Upper lobe of right lung (tissue), 1 donor: ENCODE measurements at regions not wholly inside any gene's neighbourhood (a gene's known extent, or its start where the extent isn't known, plus 50 kb on each side); places are given as distances from the start of the nearest gene placed in this dataset.

Experiments used
- ATAC-seq: fragments of 200-7000 bp; cut with Tn5 transposase; one replicate; pipeline ENCODE4 v1.9.1; 2020; ENCODE audit warnings: mild to moderate bottlenecking, moderate library complexity
- DNase-seq: peaks from one replicate; pipeline ENCODE4 v3.0.0-alpha.2; 2020
- H3K27ac ChIP-seq: fragments of 200-600 bp; one replicate; pipeline ENCODE4 v1.8.0; 2022
- H3K27me3 ChIP-seq: fragments of 200-600 bp; one replicate; pipeline ENCODE4 v1.8.0; 2022; ENCODE audit warnings: mild to moderate bottlenecking
- H3K36me3 ChIP-seq: fragments of 200-600 bp; one replicate; pipeline ENCODE4 v1.8.0; 2022
- H3K4me1 ChIP-seq: fragments of 200-600 bp; one replicate; pipeline ENCODE4 v1.8.0; 2022
- H3K4me3 ChIP-seq: fragments of 200-600 bp; one replicate; pipeline ENCODE4 v1.8.0; 2022; ENCODE audit warnings: mild to moderate bottlenecking
- H3K9me3 ChIP-seq: fragments of 200-600 bp; one replicate; pipeline ENCODE4 v1.8.0; 2022
- intact Hi-C: fragments of 100-400 bp; cut with DNase I; formaldehyde crosslinking; loops from one replicate; pipeline ENCODE4 v1.11.0; 2022
- TF ChIP-seq, protein P1 (sequence below): fragments of 200-600 bp; IDR thresholded peaks from one replicate; pipeline ENCODE4 v1.8.0; 2022; ENCODE audit warnings: antibody characterized with exemption
- donor health status: DM: no; HTN: yes; CAD: no; lungs with severe emphysema.

DNA sequence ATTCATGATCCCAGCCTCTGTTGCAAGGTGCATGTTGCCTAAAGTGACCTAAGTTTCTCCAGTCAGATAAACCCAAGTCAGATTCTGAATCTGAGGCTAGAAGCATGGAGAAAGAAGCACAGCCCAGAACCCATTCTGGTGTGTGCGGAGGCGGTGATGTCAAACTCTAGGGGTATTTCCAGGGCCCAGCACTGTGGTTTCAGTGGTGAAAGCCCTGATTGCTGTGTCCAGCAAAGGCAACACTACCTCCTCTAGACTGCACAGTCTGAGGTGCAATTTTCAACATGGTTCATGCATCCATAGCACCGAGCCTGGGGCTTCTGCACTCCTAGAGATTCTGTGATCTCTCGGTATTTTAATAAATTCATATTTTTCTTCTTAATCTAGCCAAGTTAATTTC, 264.8 kb upstream of the KLHL29 start:
- Histone ChIP-seq H3K9me3 (no peaks in the 10 kb centered on the region), H3K36me3 (no peaks in the 10 kb centered on the region), H3K4me1 (no peaks in the 10 kb centered on the region), H3K4me3 (no peak overlapping the region), H3K27ac (no peak overlapping the region), H3K27me3 (no peaks in the 10 kb centered on the region)
- intact Hi-C loops, result no loop called here
- ATAC-seq (no peak), DNase-seq (no peak)
- TF ChIP-seq, protein P1, sequence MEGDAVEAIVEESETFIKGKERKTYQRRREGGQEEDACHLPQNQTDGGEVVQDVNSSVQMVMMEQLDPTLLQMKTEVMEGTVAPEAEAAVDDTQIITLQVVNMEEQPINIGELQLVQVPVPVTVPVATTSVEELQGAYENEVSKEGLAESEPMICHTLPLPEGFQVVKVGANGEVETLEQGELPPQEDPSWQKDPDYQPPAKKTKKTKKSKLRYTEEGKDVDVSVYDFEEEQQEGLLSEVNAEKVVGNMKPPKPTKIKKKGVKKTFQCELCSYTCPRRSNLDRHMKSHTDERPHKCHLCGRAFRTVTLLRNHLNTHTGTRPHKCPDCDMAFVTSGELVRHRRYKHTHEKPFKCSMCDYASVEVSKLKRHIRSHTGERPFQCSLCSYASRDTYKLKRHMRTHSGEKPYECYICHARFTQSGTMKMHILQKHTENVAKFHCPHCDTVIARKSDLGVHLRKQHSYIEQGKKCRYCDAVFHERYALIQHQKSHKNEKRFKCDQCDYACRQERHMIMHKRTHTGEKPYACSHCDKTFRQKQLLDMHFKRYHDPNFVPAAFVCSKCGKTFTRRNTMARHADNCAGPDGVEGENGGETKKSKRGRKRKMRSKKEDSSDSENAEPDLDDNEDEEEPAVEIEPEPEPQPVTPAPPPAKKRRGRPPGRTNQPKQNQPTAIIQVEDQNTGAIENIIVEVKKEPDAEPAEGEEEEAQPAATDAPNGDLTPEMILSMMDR, result no peak

DNA sequence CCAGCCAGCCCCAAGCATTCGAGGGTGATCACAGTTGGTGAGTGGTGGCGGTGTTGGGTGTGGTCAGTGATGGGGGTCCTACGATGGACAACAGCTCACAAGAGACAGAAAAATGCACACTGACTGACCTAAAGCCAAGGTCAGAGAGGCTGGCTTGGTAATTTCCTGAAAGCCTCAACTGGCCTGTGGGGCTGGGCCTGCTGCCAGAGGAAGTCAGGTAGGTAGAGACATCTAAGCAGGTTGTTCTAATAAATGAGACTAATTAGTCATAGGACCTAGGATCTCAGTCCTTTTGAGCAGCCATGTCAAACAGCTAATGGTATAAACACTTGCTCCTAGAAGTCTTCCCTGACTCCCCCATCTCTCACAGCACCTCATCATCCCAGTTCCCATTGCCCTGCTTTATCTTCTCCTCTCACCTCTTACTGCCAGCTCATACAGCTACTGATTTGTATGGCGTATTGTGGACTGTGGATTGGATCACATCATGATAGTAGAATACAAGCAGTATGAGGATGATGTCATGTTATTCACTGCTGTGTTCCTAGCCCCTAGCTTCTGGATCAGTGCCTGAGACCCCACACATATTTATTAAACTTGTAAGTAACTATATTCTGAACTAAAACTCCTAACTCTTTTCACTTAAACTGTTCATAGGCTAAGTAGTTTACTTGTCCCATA, 262.9 kb upstream of the KLHL29 start:
- no peaks in the 10 kb centered on the region for H3K27me3 ChIP-seq
- no peak overlapping the region for H3K4me3 ChIP-seq
- DNase-seq (no peak), ATAC-seq (no peak)
- H3K9me3 ChIP-seq, result no peaks in the 10 kb centered on the region
- H3K27ac ChIP-seq, result no peak overlapping the region
- TF ChIP-seq, protein P1, result no peak
- intact Hi-C loops, result no loop called here
- H3K4me1 ChIP-seq, result no peaks in the 10 kb centered on the region
- H3K36me3 ChIP-seq, result no peaks in the 10 kb centered on the region

DNA sequence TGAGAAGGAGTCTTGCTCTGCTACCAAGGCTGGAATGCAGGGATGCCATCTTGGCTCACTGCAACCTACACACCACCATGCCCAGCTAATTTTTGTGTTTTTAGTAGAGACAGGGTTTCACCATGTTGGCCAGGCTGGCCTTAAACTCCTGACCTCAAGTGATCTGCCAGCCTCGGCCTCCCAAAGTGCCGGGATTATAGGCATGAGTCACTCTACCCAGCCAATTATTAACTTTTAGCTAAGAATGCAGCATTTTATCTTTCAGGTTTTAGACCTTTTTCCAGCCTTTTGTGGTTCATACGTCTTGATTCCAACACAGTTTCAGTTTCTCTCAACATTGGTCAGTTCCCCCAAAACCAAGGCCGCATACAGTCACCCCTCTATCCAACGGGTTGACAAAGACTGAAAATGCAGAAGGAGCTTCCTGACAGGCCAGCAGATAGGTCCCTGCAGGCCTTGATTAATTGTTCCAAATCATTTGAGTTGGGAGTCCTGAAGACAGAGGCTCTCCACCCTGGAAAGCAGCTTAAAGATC, 262.2 kb upstream of the KLHL29 start:
- H3K4me1 ChIP-seq, result no peaks in the 10 kb centered on the region
- H3K9me3 ChIP-seq, result no peaks in the 10 kb centered on the region
- TF ChIP-seq, protein P1, result no peak
- no peak overlapping the region for H3K27ac ChIP-seq
- H3K36me3 ChIP-seq, result no peaks in the 10 kb centered on the region
- DNase-seq (no peak), ATAC-seq (no peak)
- H3K27me3 ChIP-seq, result no peaks in the 10 kb centered on the region
- no peak overlapping the region for H3K4me3 ChIP-seq
- intact Hi-C loops, result no loop called here

DNA sequence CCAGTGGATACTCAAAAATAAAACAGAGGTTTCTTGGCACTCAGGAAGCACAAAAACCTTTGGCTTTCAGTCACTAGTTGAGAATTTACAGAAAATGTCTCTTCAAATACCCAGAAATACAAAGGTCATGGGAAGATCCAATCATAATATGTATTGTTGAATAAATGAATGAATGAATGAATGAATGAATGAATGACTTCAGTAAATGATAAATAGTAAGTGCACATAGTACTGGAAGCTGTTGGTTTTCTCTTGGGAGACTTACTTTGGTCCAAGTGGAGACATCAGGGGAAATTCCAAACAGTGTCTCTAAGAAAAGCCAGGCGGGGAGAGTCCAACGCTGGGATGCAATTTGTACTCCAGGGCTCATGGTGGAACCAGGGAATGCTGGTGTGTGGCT, 261.3 kb upstream of the KLHL29 start:
- DNase-seq (no peak), ATAC-seq (no peak)
- Histone ChIP-seq H3K4me1 (no peaks in the 10 kb centered on the region), H3K36me3 (no peaks in the 10 kb centered on the region), H3K27me3 (no peaks in the 10 kb centered on the region), H3K27ac (no peak overlapping the region), H3K4me3 (no peak overlapping the region), H3K9me3 (no peaks in the 10 kb centered on the region)
- intact Hi-C loops, result no loop called here
- TF ChIP-seq, protein P1, result no peak

GRCh38 chr2:23124214-23124750, 260.7 kb upstream of the KLHL29 start:
- no peaks in the 10 kb centered on the region for H3K9me3 ChIP-seq
- no peaks in the 10 kb centered on the region for H3K27me3 ChIP-seq
- H3K4me3 ChIP-seq, result no peak overlapping the region
- TF ChIP-seq, protein P1, result no peak
- no peak overlapping the region for H3K27ac ChIP-seq
- DNase-seq, result no peak
- intact Hi-C loops, result no loop called here
- no peaks in the 10 kb centered on the region for H3K36me3 ChIP-seq
- no peak for ATAC-seq
- no peaks in the 10 kb centered on the region for H3K4me1 ChIP-seq
